ENCODE measurements at regions not wholly inside any gene's neighbourhood (a gene's known extent, or its start where the extent isn't known, plus 50 kb on each side); places are given as distances from the start of the nearest gene placed in this dataset.

DNA sequence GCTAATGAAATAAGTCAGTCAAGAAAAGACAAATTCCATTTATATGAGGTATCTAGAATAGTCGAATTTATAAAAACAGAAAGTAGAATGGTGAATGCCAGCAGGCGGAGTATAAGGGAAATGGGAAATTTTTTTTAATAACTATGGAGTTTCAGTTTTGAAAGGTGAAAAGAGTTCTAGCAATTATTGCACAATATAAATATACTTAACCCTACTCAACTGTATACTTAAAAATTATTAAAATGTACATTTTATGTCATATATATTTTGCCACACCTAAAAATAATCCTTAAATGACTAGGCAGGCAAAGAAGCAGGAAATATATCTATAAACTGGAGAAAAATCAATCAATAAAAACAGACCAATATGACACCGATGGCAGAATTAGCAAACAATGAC, 196.5 kb upstream of the UBASH3B start:
- in situ Hi-C loops (cut with MboI; ENCODE audit: low pct_unique_long_range_greater_than_20kb, low sequenced_read_pairs, unreplicated experiment): no loop called here
- no peak for DNase-seq (ENCODE audit: low spot score)

DNA sequence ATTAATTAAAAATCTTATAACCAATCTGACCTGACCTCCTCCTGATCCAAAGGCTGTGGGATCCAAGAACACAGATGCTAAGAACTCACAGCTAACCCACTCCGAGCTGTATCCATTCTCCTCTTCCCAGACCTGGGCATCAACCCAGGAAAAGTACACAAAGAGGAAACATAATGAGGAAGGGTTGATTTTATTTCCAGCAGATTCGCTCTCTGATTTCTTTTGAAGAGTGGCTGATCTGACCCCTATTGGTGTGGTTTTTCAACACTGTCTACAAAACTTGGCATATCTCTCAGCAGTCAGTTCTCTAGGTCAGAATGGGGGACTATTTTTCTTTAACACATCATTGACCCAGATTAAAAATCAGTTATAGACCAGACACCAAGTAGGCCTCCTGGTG, 201.9 kb upstream of the UBASH3B start:
- no peak for DNase-seq (ENCODE audit: low spot score)
- in situ Hi-C loops (cut with MboI; ENCODE audit: low pct_unique_long_range_greater_than_20kb, low sequenced_read_pairs, unreplicated experiment): no loop called here
- TF ChIP-seq, protein P1, sequence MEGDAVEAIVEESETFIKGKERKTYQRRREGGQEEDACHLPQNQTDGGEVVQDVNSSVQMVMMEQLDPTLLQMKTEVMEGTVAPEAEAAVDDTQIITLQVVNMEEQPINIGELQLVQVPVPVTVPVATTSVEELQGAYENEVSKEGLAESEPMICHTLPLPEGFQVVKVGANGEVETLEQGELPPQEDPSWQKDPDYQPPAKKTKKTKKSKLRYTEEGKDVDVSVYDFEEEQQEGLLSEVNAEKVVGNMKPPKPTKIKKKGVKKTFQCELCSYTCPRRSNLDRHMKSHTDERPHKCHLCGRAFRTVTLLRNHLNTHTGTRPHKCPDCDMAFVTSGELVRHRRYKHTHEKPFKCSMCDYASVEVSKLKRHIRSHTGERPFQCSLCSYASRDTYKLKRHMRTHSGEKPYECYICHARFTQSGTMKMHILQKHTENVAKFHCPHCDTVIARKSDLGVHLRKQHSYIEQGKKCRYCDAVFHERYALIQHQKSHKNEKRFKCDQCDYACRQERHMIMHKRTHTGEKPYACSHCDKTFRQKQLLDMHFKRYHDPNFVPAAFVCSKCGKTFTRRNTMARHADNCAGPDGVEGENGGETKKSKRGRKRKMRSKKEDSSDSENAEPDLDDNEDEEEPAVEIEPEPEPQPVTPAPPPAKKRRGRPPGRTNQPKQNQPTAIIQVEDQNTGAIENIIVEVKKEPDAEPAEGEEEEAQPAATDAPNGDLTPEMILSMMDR (IDR thresholded peaks at IDR 0.05; ENCODE audit: extremely low read depth, insufficient read depth, missing control alignments): no peak

More for the DNA sequence above, 196.5 kb upstream of the UBASH3B start:
- TF ChIP-seq, protein P1 (IDR thresholded peaks at IDR 0.05; ENCODE audit: extremely low read depth, insufficient read depth, missing control alignments): no peak

DNA sequence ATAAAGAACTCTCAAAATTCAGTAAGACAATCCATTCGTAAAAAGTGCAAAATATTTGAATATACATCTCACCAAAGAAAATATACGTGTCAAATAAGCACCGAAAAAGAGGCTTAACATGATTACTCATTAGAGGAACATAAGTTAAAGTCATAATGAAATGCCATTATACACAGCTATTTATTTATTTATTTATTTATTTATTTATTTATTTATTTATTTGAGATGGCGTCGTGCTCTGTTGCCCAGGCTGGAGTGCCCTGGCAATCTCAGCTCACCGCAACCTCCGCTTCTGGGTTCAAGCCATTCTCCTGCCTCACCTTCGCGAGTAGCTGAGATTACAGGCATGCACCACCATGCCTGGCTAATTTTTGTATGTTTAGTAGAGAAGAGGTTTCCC, 203.6 kb upstream of the UBASH3B start:
- in situ Hi-C loops (cut with MboI; ENCODE audit: low pct_unique_long_range_greater_than_20kb, low sequenced_read_pairs, unreplicated experiment): no loop called here

DNA sequence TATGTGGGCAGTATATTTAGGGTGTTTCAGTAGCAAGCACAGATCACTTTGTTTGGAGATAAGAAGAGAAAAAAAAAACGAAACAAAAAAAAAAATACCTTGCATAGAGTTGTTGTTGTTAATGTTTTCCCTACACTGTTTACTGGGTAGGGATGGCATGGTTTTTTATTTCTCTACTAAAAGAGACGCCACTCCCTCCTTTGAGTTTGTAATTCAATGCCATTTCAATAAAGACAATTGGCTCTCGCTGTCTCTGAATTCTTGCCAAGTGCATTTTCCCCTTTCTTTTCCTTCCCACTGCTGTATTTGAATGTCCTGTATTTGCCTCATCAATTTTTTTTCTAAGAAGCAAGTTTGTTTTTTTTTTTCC, 213.9 kb upstream of the UBASH3B start:
- no peak for DNase-seq (ENCODE audit: low spot score)
- in situ Hi-C loops (cut with MboI; ENCODE audit: low pct_unique_long_range_greater_than_20kb, low sequenced_read_pairs, unreplicated experiment): no loop called here
- TF ChIP-seq, protein P1 (IDR thresholded peaks at IDR 0.05; ENCODE audit: extremely low read depth, insufficient read depth, missing control alignments): no peak

More for the DNA sequence above, 203.6 kb upstream of the UBASH3B start:
- TF ChIP-seq, protein P1 (IDR thresholded peaks at IDR 0.05; ENCODE audit: extremely low read depth, insufficient read depth, missing control alignments): no peak
- DNase-seq (ENCODE audit: low spot score): no peak

DNA sequence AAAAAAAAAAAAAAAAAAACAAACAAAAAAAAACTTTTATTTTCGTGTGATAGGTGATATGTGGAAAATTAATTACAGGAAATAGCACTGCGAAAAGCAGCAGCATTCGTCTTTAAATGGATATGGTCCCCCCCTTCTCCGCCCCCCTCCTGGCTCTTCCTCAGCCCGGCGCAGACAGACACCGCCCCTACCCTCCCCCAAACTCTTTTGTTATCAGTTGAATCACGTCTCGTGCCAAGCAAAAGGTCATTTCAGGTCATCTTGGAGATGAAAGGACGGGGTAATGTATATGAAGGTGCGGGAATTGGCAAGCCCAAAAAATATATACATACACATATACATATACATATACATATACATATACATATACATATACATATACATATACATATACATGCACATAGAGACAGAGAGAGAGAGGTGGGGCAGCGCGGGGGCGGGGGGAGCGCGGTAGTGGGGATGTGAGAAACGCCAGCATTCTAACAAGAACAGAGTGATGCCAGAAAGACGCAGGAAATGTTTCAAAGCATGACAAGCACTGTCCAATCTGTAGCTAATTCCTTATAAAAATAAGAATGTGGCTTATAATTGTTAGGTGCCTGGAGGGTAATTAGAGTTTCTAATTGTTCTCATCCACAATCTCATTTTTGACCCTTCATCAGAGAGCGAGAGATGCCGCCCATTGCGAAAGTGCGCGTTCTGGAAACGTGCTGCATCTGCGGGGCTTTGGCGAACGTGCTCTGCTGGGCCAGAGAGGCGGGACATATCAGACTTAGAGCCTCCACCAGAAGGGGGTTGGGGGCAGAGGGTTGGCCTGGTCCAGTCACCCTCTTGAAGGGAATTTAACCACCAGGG, 214.5 kb upstream of the UBASH3B start:
- TF ChIP-seq, protein P1 (IDR thresholded peaks at IDR 0.05; ENCODE audit: extremely low read depth, insufficient read depth, missing control alignments): no peak
- in situ Hi-C loops (cut with MboI; ENCODE audit: low pct_unique_long_range_greater_than_20kb, low sequenced_read_pairs, unreplicated experiment): no loop called here
- no peak for DNase-seq (ENCODE audit: low spot score)

DNA sequence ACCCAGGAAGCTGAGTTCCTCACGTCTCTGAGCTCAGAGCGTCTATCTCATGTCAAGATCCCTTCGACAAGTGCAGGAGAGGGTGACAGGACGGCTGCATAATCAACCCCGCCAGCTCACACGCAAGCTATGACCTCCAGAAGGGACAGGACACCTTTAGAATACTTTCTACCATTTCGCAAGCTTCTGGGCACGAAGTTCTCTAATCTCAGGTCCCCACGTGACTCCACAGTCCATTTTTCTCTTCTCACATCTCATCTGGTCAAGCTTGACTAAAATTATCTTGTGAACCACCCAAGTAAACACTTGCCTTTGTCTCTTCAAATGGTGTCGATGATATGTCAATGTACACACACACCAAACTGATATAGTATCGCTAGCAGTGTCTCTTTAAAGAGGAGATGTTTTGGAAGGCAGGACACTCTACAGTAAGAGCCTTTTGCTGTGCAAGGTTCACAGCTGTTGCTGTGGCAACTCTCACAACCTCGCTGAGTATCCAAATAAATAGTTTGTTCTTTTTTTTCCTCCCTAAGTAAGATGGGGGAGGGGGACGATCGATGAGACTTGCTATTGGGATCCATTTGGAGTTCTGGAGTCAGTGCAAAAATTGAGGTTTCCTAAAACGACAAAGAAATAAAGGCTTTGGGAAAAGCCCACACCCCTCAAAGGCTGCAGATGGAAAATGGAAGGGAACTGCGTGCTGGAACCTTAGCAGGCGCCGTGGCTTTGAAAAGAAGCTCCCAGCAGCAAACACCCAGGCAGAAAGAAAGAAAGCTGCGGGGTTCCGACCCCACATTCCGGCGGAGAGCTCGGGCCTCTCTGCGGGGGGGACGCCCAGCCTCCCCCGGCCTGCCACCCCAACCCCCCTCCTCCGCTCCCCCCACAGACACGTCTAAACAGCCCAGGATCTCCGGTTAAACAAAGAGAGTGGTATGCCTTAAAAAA, 215.4 kb upstream of the UBASH3B start:
- in situ Hi-C loops (cut with MboI; ENCODE audit: low pct_unique_long_range_greater_than_20kb, low sequenced_read_pairs, unreplicated experiment): no loop called here
- DNase-seq (ENCODE audit: low spot score): no peak
- TF ChIP-seq, protein P1 (IDR thresholded peaks at IDR 0.05; ENCODE audit: extremely low read depth, insufficient read depth, missing control alignments): no peak

All from GM13977 (cell line).